NCI-H526 treated with DMSO at 0.1 percent for 48 hours (cell line): ENCODE measurements at regions not wholly inside any gene's neighbourhood (a gene's known extent, or its start where the extent isn't known, plus 50 kb on each side); places are given as distances from the start of the nearest gene placed in this dataset.
"Not testable (repeated sequence)": the region's sequence is repeated elsewhere in the genome, so short reads cannot be mapped to it uniquely, and the experiment has no call there.

Experiments
- DNase-seq: peaks from one replicate; lab custom pipeline; 2025; lab: John Stamatoyannopoulos, UW

DNA sequence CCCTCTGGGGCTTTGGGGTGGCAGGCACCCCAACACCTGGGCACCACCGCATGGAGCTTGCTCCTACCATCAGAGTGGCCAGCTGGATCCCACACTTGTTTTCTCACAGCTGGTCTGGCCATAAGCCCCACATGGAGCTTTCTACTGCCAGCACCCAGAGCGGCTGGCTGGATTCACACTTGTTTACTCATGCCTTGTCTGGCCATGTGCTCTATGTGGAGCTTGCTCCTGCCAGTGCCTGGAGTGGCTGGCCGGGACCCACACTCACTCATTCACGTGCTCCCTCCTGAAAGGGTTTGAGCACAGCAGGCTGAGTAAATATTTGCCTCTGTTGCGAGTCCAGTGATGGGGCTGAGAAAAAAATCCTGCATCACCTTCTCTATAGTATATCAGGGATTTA is 487.0 kb downstream of the CD109 start:
- DNase-seq = no peak

DNA sequence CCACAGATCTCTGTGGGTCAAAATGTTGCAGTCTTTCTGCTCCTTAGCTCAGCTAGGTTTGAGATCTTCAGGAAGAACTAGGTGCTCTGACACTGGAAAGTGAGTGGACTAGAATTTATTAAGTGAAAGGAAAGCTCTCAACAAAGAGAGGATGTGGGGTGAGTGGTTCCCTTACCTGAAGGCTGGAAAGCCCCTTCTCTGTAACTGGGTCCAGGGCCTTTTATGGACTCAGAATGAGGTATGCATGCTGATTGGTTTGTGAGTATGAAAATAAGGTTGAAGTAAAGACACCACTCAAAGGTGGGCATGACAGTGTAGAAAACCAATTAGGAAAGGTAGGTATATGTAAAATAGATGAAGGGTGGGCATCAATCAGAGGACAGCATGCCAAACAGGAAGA is 485.5 kb downstream of the CD109 start:
- DNase-seq = no peak

DNA sequence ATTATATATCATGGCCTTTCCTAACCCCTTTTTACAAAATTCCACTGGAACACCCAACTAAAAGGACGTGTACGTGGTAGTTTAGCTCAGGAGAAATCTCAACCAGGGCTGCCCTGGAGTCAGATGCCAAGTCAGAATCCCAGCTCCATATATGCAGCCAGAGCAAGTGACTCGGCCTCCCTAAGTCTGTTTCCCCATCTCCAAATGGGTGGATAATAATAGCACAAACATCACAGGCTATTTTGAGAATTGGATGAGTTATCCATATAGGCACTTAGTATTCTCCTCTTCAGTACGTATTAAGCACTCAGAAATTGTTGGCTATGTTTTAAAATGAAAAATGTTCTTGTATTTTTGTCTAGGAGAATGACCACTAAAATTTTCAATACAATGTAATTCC is 481.5 kb downstream of the CD109 start:
- DNase-seq = no peak

DNA sequence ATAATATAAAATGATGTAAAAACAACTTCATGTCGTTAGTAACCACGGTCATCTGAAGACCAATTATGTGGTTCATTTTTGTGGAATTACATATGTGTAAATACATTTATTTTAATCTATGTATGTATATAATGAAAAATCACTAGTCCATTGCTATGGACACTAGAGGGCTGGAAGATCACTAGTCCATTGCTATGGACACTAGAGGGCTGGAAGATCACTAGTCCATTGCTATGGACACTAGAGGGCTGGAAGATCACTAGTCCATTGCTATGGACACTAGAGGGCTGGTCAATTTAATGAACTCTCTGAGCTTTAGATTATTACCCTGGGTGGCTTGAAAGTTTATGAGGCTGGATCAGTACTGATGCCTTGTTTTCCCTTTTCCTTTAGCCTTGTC is 474.5 kb downstream of the CD109 start:
- DNase-seq = not testable (repeated sequence)

DNA sequence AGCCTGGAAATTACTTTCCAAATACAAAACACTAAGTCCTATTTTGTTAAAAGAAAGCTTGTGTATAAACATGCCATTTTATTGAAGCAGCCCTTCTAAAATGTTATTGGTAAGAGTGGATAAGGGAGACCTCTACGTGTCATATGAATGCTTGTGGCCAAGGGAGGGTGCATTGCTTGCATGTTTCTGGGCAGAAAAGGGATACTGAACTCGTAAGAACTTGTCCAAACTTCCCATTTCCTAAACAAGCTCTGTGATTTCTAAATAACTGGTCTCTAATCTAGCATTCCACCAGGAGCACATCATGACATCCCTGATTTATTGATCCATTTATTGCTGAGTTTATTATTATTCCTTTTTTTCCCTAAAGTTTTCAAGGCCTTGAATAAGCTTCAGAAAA is 474.1 kb downstream of the CD109 start:
- no peak for DNase-seq

DNA sequence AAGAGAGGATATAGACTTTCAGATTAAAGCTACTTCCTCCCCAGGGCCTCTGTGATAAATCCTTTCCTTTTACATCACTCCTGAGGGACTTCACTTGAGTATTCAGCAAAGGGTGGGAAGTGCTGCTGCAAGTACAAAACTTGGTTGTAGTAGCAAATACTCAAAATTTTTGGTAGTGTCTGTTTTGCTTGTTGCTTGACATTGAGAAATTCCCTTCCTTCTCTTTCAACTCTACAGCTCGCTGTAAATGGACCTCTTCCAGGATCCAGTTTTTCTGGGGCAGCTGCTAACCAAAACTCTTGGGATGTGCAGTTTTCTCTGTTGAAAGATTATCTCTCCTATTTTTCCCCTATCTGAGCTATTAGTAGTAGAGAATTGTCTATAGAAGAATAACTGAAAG is 472.0 kb downstream of the CD109 start:
- no peak for DNase-seq

DNA sequence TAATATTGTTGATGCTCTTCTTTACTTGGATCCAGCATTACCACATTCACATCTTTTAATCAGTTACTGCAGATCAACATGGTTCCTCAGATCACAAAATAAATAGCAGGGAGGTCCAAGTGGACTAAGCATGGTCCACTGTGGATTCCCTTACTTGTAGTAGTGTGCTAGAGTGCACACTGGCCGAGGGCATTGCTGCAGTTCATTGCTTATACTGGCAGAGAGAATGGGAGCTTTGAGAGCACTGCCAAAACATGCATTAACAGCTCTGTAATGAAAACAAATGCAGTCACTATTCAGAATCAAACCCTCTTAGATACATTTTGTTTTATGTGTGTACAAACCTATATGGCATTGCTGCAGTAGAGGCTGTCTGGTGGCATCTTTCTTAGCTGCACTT is 471.5 kb downstream of the CD109 start:
- DNase-seq = no peak

DNA sequence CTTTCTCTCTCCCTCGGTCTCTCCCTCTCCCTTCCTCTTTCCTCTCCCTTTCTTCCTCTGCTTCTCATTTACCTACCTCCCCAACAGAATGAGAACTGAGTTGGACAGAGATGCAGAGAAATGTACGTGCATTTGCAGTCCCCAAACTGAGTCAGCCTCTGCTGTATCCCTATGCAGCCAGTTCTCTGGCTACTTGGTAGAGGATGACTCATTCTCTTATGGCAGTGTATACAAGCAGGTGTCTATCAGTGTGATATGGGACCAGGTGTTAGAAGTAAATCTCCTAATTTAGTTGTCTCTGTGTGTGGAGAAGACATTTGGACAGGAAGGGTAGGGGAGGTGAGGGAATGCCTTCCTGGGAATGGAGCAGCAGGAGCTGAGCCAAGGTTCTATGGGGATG is 470.8 kb downstream of the CD109 start:
- no peak for DNase-seq

DNA sequence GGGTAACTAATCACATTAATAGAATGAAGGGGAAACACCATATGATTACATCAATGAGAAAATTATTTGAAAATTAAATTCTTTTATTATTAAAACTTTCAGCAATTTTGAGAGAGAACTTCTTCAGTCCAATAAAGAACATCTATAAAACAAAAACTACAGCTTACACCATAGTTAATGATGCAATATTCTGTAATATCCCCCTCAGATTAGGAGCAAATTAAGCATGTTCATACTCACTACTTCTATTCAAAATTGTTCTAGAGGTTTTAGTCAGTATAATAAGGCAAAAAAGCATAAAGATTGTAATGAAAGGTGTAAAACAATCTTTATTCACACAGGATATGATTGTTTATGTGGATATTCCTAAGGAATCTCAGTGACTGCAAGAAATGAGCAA is 465.4 kb downstream of the CD109 start:
- no peak for DNase-seq

DNA sequence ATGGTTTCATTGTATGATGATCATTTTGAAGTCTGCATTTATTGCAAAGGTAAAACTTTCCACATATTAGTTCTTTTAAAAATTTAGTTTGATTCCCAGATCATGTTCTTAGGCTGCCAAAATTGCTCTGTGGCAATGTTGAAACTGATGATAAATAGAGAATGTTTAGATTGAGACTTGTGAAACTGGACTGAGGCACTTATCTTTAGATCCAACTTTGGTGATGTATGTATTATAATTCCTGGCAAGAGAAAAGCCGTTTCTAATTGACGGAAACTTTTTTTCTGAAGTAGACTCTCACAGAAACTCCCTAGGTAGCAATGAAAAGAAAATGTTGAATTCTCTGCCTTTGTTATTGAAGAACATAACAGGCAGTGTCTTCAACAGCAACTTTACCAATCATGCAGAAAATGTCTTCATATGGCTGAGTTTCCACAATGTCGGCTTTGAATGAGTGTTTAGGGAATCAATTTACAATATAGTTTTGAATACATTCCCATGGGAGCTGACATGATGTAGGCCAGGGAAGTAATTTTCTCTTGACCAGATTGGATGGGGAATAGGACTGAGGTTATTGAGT is 456.2 kb downstream of the CD109 start:
- no peak for DNase-seq

DNA sequence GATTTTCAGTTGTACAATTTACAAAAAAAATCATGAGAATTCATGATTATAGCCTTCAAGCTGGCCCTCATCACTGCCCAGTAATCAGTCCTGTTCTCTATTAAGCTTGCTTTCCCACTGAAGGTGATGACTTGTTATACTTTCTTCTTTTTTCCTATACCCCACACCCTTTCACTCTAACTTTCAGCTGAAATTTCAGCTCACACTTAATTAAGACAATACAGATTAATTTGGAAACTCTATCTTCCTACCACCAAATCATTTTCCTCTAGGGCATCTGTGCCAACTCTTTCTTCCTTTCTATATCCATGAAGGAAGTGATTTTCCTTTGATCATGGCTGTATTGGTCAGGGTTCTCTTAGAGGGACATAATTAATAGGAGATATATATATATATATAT is 449.9 kb downstream of the CD109 start:
- no peak for DNase-seq

DNA sequence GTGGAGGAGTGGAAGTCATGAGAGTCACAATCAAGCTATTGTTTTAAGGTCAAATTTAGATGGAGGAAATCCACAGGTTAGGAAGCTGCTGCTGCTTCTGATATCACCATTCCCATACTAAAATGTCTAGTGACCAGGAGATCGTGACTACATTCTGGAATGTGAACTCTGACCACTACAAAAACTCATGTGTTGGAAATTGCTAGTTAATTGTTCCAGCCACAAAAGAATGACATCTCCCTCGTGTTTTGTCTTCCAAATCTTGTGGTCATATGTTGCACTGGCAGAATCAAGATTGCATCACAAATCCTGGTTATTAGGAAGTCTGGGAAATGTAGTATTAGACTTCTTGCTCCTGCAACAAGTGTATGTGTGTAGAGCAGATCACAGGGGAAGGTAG is 441.9 kb downstream of the CD109 start:
- no peak for DNase-seq

DNA sequence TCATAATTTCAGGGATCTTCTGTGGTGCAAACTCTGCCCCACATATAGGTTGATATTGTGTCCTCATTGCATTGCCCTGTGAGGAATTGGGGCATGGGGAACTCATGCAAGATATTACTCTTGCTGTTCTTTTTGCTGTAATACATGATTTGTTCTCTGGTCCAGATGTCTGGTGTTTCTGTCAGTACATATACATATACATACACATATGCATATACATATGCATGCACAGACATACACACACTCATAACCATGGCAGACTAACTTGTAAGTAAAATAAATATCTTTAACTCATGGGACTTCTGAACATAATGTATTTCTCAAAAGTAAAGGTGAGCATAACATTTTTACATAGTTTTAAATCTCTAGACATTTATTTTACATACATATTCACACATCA is 438.3 kb downstream of the CD109 start:
- DNase-seq = no peak

DNA sequence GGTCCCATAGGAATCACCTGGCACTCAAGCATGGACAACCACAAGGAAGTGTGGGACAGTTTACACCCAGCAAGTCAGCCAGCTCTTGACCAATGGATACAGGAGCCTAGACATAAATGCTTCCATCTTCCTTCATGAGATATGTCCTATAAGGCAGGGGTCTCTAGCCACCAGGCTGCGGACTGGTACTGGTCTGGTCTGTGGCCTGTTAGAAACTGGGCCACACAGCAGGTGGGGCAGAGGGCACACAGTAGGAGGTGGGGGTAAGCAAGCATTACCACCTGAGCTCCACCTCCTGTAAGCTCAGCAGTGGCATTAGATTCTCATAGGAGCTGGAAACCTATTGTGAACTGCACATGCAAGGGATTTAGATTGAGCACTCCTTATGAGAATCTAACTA is 437.1 kb downstream of the CD109 start:
- no peak for DNase-seq

DNA sequence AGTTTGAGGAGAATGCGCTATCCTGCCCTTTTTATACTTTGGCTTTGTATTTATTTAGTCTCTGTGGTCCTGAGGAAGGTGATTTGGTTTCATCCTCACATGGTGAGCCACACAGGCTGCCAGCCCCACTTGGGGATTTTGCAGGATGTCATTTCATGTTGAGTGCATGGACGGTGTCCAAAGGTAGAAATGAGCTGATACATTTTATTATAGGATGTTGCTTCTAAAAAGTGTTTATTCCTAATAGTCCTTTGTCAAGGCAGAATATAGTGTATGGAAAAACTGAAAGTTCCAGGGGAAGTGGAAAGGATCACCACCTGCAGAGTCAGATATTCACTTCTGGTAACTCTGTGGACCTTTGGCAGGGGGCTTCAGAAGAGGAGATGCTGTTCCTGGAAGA is 434.6 kb downstream of the CD109 start:
- DNase-seq = no peak

DNA sequence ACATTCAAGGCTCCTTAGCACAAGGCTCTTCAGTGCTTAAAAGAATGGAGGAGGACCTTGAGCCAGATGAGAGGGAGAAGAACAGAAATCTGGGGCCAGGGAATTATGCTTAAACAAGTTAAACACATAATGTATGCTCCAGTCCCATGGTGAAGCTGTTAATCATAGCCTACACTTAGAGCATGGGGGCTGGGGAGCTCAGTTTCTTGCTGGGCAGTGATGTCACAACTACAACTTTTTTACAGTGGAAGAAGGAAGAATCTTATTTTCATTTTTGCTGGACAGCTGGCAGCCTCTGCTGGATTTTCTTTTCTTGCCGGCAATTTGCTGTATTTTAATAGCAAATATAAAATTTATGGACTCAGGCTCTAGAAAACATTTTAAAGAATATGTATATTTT is 432.5 kb downstream of the CD109 start:
- DNase-seq = no peak

DNA sequence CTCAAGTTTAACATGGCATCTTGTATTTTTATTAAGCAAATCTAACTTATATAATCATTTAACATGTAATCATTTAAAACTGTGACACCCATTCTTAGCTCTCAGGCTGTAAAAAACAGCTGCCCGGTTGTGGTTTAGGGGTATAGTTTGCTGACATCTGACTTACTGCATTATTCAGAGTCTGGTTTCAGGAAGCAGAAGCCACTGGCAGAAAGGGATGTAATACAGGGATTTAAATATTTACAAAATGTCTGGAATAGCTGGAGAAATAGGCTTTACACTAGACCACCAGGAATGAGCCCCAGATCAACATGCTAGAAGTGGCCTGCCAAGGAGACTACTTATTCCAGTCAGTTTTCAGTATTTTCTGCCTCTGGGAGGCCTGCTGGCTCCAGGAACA is 421.1 kb downstream of the CD109 start:
- no peak for DNase-seq

DNA sequence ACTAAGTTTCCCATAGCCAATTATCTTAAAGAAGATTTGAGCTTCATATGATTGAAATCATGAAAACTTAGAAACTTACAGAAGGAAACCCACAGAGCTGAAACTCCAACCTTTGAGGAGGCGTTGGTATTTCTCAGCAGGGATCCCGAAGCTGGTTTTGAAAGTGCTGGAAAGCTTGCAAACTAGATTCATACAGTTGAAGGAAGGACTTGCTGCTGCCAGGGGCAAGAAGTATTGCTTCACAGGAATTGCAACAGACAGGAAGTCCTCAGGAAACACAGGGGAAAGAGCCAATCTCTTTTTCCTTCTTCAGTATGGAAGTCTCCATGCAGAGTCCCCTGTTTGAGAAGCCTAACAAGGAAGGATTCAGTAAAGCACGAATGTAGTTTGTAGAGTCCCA is 419.7 kb downstream of the CD109 start:
- DNase-seq = no peak

DNA sequence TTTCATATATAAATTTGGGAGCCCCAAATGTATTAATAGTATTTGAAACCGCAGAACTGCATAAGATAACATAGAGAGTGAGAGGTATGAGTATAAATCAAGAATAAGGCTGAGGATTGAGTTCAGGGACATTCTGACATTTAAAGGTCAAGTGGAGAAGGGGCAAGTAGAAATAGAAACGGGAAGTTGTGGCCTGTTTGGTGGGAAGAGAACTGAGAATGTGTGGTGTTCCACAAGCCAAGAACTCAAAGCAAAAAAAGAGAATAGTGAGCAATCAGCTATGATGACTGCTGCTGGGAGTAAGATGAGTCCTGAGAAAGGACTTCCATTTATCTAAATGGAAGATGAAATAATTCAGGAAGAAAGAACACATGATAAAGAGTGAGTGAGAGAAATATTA is 418.4 kb downstream of the CD109 start:
- DNase-seq = no peak

DNA sequence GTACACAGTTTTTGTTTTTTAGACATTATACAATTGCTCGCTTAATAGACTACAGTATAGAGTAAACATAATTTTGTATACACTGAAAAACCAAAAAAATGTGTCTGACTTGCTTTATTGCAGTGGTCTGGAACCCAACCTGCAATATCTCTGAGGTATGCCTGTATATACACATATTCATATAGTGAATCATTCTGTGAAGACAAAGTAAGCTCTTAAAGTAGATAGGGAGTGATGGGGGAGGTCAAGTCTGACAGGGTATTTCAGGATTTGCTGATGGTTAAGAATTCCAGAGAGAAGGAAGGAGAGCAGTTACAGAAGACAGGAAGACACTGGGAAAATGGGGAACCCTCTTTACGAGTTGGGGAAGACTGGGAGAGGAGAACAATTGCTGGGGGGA is 417.9 kb downstream of the CD109 start:
- DNase-seq = no peak

DNA sequence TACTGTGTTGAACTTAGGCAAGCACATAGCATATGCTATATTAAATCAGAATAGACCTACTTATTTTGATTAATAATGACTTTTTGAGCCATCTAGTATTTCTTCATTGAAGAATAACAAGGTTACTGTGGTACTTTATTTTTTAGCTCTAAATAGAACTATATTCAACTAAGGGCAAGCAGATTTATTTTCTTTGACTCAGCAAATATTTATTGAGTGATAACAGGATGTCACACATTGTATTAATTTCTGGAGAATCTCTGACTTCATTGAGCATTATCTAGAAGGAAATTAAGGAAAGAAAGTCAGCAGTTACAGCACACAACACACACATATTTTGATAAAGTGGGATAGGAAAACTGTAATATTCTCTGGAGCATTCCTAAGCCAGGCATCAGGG is 407.4 kb downstream of the CD109 start:
- no peak for DNase-seq

DNA sequence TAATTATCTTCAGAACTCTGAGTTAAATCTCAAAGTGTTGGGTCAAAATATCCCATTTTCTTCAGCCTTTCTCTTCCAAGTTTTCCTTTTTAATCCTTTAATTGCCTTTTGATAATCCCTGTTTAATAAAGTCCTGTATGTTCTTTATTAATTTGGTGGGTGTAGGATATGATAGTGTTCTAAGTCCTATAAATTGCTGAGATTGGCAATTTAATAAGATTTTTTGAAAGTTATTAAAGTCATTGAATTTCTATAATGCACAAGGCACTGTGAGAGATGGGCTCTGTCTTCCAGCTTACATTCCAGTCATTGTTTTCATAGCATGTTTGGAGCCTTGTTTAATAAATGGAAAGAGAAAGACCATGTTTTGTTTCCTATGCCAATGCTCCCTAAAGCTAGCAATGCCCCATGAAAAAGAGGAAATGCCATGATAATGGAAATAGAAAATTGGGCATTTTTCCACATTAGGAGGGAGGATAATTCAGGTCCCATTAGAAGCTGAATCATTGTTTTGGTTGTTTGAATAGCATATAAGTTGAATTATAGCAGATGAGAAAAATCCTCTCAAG is 404.8 kb downstream of the CD109 start:
- no peak for DNase-seq

DNA sequence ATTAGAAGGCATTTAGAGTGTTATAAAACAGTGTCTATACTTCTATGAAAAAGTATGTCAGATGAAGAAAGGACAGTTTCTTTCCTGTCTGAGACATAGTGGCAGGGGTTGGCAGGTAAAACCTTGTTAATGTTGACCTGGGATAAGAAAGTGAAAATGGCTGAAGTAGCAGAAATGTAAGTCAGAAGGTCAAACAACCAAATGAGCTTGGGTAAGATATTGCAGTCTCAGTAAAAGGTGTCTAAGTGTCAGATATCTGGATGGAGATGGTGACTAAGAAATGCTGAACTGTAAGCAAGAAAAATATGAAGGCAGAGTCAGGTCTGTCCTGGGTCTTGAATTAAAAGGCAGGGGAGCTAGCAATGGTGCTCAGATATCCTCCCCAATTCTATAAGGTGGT is 400.3 kb downstream of the CD109 start:
- DNase-seq = no peak

DNA sequence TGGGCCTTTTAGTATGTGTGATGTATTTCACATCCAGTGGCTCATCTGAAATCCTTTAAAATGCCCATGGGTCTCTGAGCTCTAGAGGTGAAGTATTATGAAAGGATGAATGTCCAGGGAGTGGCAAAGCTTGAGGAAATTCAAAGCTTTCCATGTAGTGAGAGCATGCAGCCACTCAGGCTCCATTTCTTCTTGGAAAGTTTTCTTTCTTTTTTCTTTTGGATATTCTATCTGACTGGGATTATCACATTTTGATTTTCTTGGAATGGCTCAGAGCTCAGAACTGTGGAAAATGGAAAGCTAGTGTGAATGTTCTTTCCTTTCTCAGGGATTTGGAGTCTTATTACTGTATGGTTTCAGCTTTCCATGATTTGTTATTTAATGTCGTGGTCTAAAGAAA is 397.4 kb downstream of the CD109 start:
- DNase-seq = no peak

DNA sequence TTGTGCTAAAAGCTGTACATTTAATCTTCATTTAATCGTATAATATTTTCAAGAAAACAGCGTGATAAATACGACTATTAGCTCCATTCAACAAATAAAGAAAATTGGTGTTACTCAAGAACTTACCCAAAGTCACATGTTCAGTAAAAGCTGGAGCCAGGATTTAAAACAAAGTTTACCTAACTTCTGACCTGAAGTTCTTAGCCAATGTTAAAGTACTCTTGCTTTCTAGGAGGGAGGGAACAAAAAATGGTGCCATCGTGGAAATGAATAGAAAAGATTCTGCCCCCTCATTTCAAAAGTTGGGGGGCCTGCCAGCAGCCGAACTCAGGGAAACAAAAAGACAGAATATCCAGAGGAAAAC is 395.8 kb downstream of the CD109 start:
- no peak for DNase-seq
